Stimulated activated naive CD8-positive, alpha-beta T cell treated with anti-CD3 and anti-CD28 coated beads, Interleukin-15, Interleukin-2, amounts not matched to agents 100 ng/mL and 50 ng/mL, for 24 hours (primary cell): ENCODE measurements at regions not wholly inside any gene's neighbourhood (a gene's known extent, or its start where the extent isn't known, plus 50 kb on each side); places are given as distances from the start of the nearest gene placed in this dataset.
"Not testable (repeated sequence)": the region's sequence is repeated elsewhere in the genome, so short reads cannot be mapped to it uniquely, and the experiment has no call there.

Experiments used
- H3K27ac Mint-ChIP-seq: one replicate; pipeline ENCODE4 v1.8.0; 2021; ENCODE audit warnings: mild to moderate bottlenecking, mixed read lengths
- H3K27me3 Mint-ChIP-seq: one replicate; pipeline ENCODE4 v1.8.0; 2021; ENCODE audit warnings: mixed read lengths
- H3K36me3 Mint-ChIP-seq: one replicate; pipeline ENCODE4 v1.8.0; 2021; ENCODE audit warnings: low read depth, mixed read lengths
- H3K4me1 Mint-ChIP-seq: one replicate; pipeline ENCODE4 v1.8.0; 2021; ENCODE audit warnings: low read depth, mixed read lengths
- H3K4me3 Mint-ChIP-seq: one replicate; pipeline ENCODE4 v1.8.0; 2021; ENCODE audit warnings: mild to moderate bottlenecking, mixed read lengths
- H3K9me3 Mint-ChIP-seq: one replicate; pipeline ENCODE4 v1.8.0; 2021; ENCODE audit warnings: mixed read lengths

DNA sequence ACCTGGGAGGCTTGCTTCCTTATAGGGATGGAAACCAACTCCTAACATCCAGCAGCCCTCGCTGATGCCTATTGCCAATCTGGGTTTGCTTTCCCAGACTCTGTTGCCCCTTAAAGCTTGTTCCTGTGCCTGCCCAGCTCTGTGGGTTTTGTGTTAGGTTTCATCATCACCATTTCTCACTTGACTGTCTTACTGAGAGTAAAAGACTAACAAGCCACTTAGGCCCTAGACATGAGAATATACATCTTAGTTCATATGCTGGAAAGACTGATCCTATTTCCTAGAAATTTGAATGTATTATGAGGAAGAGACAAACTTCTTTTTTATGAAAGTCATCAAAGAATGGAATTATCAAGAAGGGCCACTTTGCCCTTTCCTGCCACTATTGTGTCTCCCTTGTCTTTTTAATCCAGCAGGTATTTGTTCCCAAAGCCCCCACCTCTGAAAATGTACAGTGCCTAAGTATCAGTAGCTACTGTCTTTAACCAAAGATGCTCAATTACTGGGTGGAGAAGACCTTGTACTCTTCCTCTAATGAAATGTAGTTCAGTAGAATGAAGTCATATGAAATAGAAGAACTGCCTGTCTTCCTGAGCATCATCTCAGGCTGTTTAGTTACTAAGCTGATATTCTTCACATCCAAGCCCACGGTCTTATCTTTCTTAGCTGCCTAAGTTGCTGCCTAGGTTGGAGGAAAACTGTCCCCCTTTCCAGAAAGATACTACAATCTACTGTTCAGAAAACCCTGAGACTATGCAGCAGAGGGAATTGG is 59.8 kb upstream of the ZPLD1 start:
- Mint-ChIP-seq H3K27me3 (peaks cover 4% of the 10 kb centered on the region), H3K27ac (no peak overlapping the region), H3K36me3 (no peaks in the 10 kb centered on the region), H3K4me1 (no peaks in the 10 kb centered on the region), H3K9me3 (no peaks in the 10 kb centered on the region), H3K4me3 (no peak overlapping the region)

DNA sequence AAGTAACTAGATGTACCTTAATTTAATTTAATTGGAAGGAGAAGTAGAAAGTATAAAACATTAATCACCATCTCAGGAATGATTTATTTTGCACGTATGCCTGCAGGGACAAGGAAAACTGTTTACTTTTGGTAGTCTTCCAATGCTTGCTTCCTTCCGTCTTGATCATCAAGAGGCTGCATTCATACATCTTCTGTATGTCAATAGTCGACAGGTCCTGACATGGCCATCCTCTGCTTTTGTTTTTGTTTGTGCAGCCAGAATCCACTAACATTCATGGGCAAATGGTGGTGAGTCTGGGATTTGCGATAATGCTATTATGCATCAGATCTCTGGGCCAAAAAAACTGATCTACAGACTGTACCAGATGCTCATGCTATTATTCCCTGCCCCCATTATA is 56.6 kb upstream of the ZPLD1 start:
- no peaks in the 10 kb centered on the region for H3K4me1 Mint-ChIP-seq
- H3K4me3 Mint-ChIP-seq = no peak overlapping the region
- no peaks in the 10 kb centered on the region for H3K36me3 Mint-ChIP-seq
- peaks cover 4% of the 10 kb centered on the region for H3K27me3 Mint-ChIP-seq
- no peaks in the 10 kb centered on the region for H3K9me3 Mint-ChIP-seq
- H3K27ac Mint-ChIP-seq = no peak overlapping the region

DNA sequence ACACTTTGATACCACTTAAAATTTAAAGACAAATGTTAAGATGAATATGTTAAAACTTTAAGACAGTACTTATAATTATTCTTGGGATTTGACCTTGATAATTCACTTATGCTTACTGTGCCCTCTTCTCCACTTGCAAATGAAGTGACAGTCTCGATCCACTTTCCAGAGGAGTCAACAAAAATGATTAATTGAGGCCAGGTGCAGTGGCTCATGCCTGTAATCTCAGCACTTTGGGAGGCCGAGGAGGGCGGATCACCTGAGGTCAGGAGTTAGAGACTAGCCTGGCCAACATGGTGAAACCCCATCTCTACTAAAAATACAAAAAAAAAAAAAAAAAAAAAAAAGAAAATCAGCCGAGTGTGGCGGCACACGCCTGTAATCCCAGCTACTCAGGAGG is 52.6 kb upstream of the ZPLD1 start:
- H3K36me3 Mint-ChIP-seq, H3K27ac Mint-ChIP-seq, H3K4me3 Mint-ChIP-seq, H3K9me3 Mint-ChIP-seq, H3K4me1 Mint-ChIP-seq, H3K27me3 Mint-ChIP-seq: not testable (repeated sequence)
